Right hindlimb (tissue), 1 donor: ENCODE measurements at regions not wholly inside any gene's neighbourhood (a gene's known extent, or its start where the extent isn't known, plus 50 kb on each side); places are given as distances from the start of the nearest gene placed in this dataset.
A peak's percentile ranks its signal among the peaks of the same experiment; 100 is the strongest.
"Not testable (repeated sequence)": the region's sequence is repeated elsewhere in the genome, so short reads cannot be mapped to it uniquely, and the experiment has no call there.

Experiments used
- DNase-seq: peaks from one replicate; pipeline ENCODE4 v3.0.0-alpha.2; 2018

GRCh38 chr12:115810122-115810901 is 467.2 kb downstream of the MED13L start:
- DNase-seq, result peak; percentile 60

- DNase-seq, result no peak
Observed at GRCh38 chr12:115806000-115806399, 471.5 kb downstream of the MED13L start.

GRCh38 chr12:115802767-115803166 is 474.7 kb downstream of the MED13L start:
- no peak for DNase-seq

GRCh38 chr12:115801871-115802270 is 475.6 kb downstream of the MED13L start:
- no peak for DNase-seq

GRCh38 chr12:115799610-115800009 is 477.9 kb downstream of the MED13L start:
- DNase-seq, result no peak

- DNase-seq, result no peak
Observed at GRCh38 chr12:115798309-115798917, 479.1 kb downstream of the MED13L start.

GRCh38 chr12:115794659-115795081 is 482.8 kb downstream of the MED13L start:
- DNase-seq, result no peak

- no peak for DNase-seq
Observed at GRCh38 chr12:115791331-115791730, 486.2 kb downstream of the MED13L start.

GRCh38 chr12:115790526-115790925 is 487.0 kb downstream of the MED13L start:
- DNase-seq, result no peak

GRCh38 chr12:115786490-115786889 is 491.0 kb downstream of the MED13L start:
- not testable (repeated sequence) for DNase-seq

GRCh38 chr12:115785548-115785947 is 491.9 kb downstream of the MED13L start:
- no peak for DNase-seq

- DNase-seq, result no peak
Observed at GRCh38 chr12:115776399-115776798, 501.1 kb downstream of the MED13L start.

GRCh38 chr12:115774148-115774895 is 503.2 kb downstream of the MED13L start:
- DNase-seq, result no peak

- DNase-seq, result no peak
Observed at GRCh38 chr12:115771601-115772000, 505.9 kb downstream of the MED13L start.

GRCh38 chr12:115771065-115771464 is 506.4 kb downstream of the MED13L start:
- DNase-seq, result no peak

- no peak for DNase-seq
Observed at GRCh38 chr12:115770643-115771042, 506.9 kb downstream of the MED13L start.

GRCh38 chr12:115767916-115768315 is 509.6 kb downstream of the MED13L start:
- DNase-seq, result no peak

GRCh38 chr12:115763982-115764621 is 513.4 kb downstream of the MED13L start:
- no peak for DNase-seq

GRCh38 chr12:115763376-115763775 is 514.1 kb downstream of the MED13L start:
- DNase-seq, result no peak

GRCh38 chr12:115762936-115763335 is 514.6 kb downstream of the MED13L start:
- DNase-seq, result no peak

- DNase-seq, result no peak
Observed at GRCh38 chr12:115761784-115762183, 515.7 kb downstream of the MED13L start.

GRCh38 chr12:115760231-115760630 is 517.3 kb downstream of the MED13L start:
- DNase-seq, result no peak
